Tibial artery (tissue), 4 donors: ENCODE measurements at regions not wholly inside any gene's neighbourhood (a gene's known extent, or its start where the extent isn't known, plus 50 kb on each side); places are given as distances from the start of the nearest gene placed in this dataset.

Experiments
- DNase-seq, 2 donors: peaks; one replicate each; pipeline ENCODE4 v3.0.0-alpha.2; 2019
- H3K27ac ChIP-seq, 2 donors: fragments of 200-600 bp; sonication (generic) in 1 of 2; 1 replicate in 1 of 2; 2 replicates in 1 of 2; pipeline ENCODE4 v1.5.1; 2018 to 2019; ENCODE audit warnings: mild to moderate bottlenecking in 1 of 2
- H3K27me3 ChIP-seq, 2 donors: fragments of 200-600 bp; sonication (generic) in 1 of 2; one replicate each; pipeline versions ENCODE4 v1.5.1 to v1.6.0; 2016 to 2019
- H3K36me3 ChIP-seq, 3 donors: fragments of 200-600 bp; sonication (generic) in 2 of 3; one replicate each; pipeline ENCODE4 v1.5.1; 2016 to 2019; ENCODE audit warnings: mild to moderate bottlenecking in 2 of 3
- H3K4me1 ChIP-seq, 4 donors: fragments of 200-600 bp; sonication (generic) in 2 of 4; 1 replicate in 3 of 4; 2 replicates in 1 of 4; pipeline ENCODE4 v1.5.1; 2016 to 2019
- H3K4me3 ChIP-seq, 2 donors: fragments of 200-600 bp; sonication (generic) in 1 of 2; 1 replicate in 1 of 2; 2 replicates in 1 of 2; pipeline ENCODE4 v1.5.1; 2018 to 2019; ENCODE audit warnings: mild to moderate bottlenecking in 2 of 2
- H3K9me3 ChIP-seq, 3 donors: fragments of 200-600 bp; sonication (generic) in 1 of 3; one replicate each; pipeline ENCODE4 v1.5.1; 2016 to 2019
- intact Hi-C: fragments of 100-400 bp; cut with DNase I; formaldehyde crosslinking; loops from one replicate; pipeline ENCODE4 v1.15.0; 2023; ENCODE audit warnings: low total_unique reads
- TF ChIP-seq, protein P1 (sequence below), 2 experiments: fragments of 200-600 bp in 1 of 2; fragments of 450-650 bp in 1 of 2; IDR thresholded peaks; one replicate each; pipeline ENCODE4 v1.5.1; 2017 to 2019; ENCODE audit warnings: antibody characterized with exemption in 2 of 2, mild to moderate bottlenecking in 1 of 2, moderate library complexity in 1 of 2

- Histone ChIP-seq H3K4me3 (no peak overlapping the region), H3K4me1 (no peaks in the 10 kb centered on the region), H3K36me3 (no peaks in the 10 kb centered on the region), H3K27ac (no peak overlapping the region), H3K9me3 (no peaks in the 10 kb centered on the region), H3K27me3 (no peaks in the 10 kb centered on the region)
- TF ChIP-seq, protein P1, sequence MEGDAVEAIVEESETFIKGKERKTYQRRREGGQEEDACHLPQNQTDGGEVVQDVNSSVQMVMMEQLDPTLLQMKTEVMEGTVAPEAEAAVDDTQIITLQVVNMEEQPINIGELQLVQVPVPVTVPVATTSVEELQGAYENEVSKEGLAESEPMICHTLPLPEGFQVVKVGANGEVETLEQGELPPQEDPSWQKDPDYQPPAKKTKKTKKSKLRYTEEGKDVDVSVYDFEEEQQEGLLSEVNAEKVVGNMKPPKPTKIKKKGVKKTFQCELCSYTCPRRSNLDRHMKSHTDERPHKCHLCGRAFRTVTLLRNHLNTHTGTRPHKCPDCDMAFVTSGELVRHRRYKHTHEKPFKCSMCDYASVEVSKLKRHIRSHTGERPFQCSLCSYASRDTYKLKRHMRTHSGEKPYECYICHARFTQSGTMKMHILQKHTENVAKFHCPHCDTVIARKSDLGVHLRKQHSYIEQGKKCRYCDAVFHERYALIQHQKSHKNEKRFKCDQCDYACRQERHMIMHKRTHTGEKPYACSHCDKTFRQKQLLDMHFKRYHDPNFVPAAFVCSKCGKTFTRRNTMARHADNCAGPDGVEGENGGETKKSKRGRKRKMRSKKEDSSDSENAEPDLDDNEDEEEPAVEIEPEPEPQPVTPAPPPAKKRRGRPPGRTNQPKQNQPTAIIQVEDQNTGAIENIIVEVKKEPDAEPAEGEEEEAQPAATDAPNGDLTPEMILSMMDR (IDR thresholded peaks at IDR 0.05): no peak
- no peak for DNase-seq
- intact Hi-C loops: no loop called here
Measured at GRCh38 chr4:43362875-43363636, 470.5 kb downstream of the GRXCR1 start.

DNA sequence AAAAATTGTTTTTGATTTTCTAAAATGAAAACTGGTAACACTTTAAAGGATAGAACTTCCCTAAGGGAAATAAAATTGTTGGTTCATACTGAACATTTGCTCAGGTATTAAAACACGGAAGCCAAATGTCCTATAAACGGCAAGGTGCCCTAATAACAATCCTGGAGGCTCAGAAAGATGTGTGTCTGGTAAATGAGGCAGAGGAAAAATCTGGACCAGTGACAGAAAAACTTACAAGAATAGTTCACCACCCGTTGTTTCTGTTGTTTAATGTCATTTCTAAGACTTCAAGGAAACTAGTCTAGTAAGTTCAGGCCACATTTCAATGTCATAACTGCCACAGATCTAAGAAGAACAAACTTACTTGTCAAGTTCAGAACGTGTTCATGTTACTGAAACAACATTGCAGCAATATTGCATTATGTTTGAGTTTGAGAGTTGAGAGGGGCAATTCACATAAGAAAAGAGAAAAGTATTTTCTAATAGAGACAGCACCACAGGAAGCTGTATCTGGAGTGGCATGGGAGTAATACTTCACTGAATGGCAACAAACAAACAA, 476.6 kb downstream of the GRXCR1 start:
- intact Hi-C loops: no loop called here
- no peaks in the 10 kb centered on the region for H3K9me3 ChIP-seq
- H3K27me3 ChIP-seq: no peaks in the 10 kb centered on the region
- no peak for DNase-seq
- no peaks in the 10 kb centered on the region for H3K4me1 ChIP-seq
- no peaks in the 10 kb centered on the region for H3K36me3 ChIP-seq
- TF ChIP-seq, protein P1 (IDR thresholded peaks at IDR 0.05): no peak
- H3K4me3 ChIP-seq: no peak overlapping the region
- H3K27ac ChIP-seq: no peak overlapping the region

DNA sequence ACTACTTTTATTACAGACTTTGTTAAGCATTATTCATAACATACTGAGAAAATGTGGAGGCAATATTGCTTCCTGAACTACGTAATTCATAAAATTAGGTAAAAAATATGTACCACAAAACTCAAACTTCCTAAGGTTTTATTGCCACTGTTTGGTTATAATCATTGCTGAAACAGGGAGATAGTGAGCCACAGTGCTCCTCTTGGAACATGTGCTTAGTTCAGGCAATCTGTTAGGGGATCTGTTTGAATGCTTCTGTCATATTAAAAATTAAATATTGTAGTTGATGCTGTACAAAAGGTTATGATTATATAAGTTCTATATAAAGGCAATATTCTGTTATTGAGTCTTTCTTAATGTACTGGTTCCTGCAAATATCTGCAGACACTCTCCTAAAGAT, 480.7 kb downstream of the GRXCR1 start:
- intact Hi-C loops: no loop called here
- no peak for DNase-seq
- Histone ChIP-seq H3K36me3 (no peaks in the 10 kb centered on the region), H3K4me1 (no peaks in the 10 kb centered on the region), H3K27me3 (no peaks in the 10 kb centered on the region), H3K4me3 (no peak overlapping the region), H3K27ac (no peak overlapping the region), H3K9me3 (no peaks in the 10 kb centered on the region)
- TF ChIP-seq, protein P1 (IDR thresholded peaks at IDR 0.05): no peak

DNA sequence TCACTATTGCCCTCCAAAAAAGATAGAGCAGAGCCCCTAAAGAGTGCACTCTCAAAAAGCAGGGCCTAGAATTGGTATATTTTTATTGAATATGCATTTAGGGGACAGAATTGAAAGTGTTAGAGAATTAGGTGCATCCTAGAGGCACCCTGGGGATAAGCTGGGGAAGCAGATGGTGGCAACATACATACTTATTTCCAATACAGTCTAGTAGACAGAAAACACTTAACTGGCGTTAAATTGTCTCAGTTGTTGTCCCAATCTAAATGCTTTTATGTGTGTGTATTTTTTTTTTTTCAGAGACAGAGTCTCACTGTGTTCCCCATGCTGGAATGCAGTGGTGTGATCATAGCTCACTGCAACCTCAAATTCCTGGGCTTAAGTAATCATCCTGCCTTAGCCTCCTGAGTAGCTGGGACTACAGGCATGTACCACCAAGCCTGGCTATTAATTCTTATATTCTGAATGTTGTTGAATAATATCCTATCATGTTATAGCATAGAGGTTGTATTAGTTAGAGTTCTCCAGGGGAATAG, 481.8 kb downstream of the GRXCR1 start:
- Histone ChIP-seq H3K4me3 (no peak overlapping the region), H3K27ac (no peak overlapping the region), H3K36me3 (no peaks in the 10 kb centered on the region), H3K27me3 (no peaks in the 10 kb centered on the region), H3K9me3 (no peaks in the 10 kb centered on the region), H3K4me1 (no peaks in the 10 kb centered on the region)
- intact Hi-C loops: no loop called here
- TF ChIP-seq, protein P1 (IDR thresholded peaks at IDR 0.05): no peak
- no peak for DNase-seq

DNA sequence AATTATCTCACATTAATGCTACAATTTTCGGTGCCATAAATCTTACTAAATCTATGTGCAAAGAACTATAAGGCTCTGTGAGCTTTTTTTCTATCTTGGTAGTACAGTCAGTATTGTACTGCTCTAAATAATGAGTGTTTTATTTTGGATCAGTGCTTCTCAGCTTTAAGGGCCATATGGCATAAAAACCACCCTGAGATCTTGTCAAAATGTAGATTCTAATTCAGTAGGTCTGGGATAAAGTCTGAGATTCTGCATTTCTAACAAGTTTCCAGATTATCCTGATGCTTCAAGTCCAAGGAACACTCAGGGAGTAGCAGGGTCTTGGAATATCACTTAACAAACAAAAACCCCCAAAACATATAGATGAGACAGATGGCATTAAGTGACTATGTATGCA, 486.5 kb downstream of the GRXCR1 start:
- intact Hi-C loops: no loop called here
- TF ChIP-seq, protein P1 (IDR thresholded peaks at IDR 0.05): no peak
- H3K27me3 ChIP-seq: no peaks in the 10 kb centered on the region
- no peaks in the 10 kb centered on the region for H3K4me1 ChIP-seq
- no peaks in the 10 kb centered on the region for H3K9me3 ChIP-seq
- no peak for DNase-seq
- no peaks in the 10 kb centered on the region for H3K36me3 ChIP-seq
- no peak overlapping the region for H3K27ac ChIP-seq
- H3K4me3 ChIP-seq: no peak overlapping the region
